ENCODE measurements at regions not wholly inside any gene's neighbourhood (a gene's known extent, or its start where the extent isn't known, plus 50 kb on each side); places are given as distances from the start of the nearest gene placed in this dataset.

DNA sequence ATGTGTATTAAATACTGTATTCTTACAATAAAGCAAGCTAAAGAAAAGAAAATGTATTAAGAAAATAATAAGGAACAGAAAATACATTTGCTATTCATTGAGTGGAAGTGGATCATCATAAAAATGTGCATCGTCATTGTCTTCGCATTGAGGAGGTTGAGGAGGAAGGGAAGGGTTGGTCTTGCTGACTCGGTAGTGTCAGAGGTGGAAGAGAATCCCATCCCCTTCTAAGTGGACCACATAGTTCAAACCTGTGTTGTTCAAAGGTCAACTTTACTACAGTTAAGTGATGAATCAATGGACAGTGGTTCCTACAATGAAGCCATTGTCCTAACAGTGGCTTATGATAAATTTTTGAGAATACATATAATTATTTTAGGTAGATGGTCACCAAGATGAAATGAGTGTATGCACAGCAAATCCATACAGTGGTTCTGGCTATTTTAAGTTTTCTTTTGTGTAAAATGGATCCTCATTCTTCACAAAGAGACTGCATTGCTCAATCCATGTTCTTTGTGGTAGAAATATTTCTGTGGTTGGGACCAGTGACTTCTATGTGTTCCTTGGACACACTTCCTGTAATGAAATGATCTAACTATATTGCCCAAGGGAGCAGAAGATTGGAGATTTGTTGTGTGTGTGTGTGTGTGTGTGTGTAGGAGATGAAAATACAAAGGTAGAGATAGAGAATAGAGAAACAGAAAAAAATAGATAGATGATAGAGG lies 556.4 kb upstream of the AMELY start:
- ChIA-PET POLR2A (no interaction called here), CTCF (no interaction called here)
- no peak for DNase-seq (ENCODE audit: extremely low spot score)
- TF ChIP-seq, protein P1, sequence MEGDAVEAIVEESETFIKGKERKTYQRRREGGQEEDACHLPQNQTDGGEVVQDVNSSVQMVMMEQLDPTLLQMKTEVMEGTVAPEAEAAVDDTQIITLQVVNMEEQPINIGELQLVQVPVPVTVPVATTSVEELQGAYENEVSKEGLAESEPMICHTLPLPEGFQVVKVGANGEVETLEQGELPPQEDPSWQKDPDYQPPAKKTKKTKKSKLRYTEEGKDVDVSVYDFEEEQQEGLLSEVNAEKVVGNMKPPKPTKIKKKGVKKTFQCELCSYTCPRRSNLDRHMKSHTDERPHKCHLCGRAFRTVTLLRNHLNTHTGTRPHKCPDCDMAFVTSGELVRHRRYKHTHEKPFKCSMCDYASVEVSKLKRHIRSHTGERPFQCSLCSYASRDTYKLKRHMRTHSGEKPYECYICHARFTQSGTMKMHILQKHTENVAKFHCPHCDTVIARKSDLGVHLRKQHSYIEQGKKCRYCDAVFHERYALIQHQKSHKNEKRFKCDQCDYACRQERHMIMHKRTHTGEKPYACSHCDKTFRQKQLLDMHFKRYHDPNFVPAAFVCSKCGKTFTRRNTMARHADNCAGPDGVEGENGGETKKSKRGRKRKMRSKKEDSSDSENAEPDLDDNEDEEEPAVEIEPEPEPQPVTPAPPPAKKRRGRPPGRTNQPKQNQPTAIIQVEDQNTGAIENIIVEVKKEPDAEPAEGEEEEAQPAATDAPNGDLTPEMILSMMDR (IDR thresholded peaks at IDR 0.05; ENCODE audit: control extremely low read depth, extremely low read depth, low read depth, missing control alignments): no peak

DNA sequence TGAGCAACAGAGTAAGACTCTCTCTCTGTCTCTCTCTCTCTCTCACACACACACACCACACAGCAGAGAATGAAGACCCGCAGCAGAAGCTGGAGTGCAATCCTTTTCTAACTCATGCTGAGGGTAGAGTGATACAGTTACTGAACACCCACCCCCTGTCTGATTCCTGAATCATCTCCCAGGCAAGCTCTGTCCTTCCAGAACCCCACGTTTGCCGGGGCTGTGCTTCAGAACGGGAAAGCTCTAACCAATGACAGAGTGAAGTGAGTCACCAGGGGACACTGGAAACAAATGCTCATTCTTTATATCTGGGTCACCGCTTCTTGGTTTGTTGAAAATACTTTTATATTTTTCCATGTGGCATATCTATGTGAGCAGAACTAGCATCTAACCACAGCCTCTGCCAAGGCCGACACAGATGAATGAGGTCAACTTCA lies 553.7 kb upstream of the AMELY start:
- TF ChIP-seq, protein P1 (IDR thresholded peaks at IDR 0.05; ENCODE audit: control extremely low read depth, extremely low read depth, low read depth, missing control alignments): no peak

DNA sequence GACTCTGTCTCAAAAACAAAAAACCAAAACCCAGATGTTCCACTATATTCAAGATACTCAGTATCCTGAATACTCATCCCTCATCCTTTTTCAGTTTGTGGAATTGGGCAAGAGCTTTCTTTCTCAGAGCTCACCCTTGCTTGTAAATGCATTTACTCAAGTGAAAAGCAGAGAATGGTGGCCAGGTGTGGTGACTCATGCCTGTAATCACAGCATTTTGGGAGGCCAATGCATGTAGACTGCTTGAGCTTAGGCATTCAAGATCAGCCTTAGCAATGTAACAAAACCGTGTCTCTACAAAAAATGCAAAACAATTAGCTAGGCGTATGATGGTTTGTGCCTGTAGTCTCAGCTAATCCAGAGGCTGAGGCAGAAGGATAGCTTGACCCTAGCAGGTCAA lies 553.2 kb upstream of the AMELY start:
- CTCF ChIA-PET: no interaction called here
- DNase-seq (ENCODE audit: extremely low spot score): no peak
- TF ChIP-seq, protein P1 (IDR thresholded peaks at IDR 0.05; ENCODE audit: control extremely low read depth, extremely low read depth, low read depth, missing control alignments): no peak
- POLR2A ChIA-PET: no interaction called here

More for the DNA sequence above, 553.7 kb upstream of the AMELY start:
- CTCF ChIA-PET: no interaction called here
- DNase-seq (ENCODE audit: extremely low spot score): no peak
- POLR2A ChIA-PET: no interaction called here

DNA sequence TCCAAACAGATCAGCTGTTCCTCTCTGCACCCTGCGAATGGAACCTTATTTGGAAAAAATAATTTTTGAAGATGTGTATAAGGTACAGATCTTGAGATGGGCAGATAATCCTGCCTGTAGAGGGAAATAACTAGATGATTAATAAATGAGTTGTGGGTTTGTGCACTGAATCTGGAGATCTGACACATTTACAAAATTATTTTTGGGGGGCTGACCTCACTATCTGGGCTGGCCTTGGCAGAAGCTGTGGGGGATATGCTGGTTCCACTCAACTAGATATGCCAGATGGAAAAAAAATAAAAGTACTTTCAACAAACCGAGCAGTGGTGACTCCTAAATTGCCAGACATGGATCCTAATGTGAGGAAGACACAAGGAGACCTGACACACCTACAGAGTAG lies 552.2 kb upstream of the AMELY start:
- TF ChIP-seq, protein P1 (IDR thresholded peaks at IDR 0.05; ENCODE audit: control extremely low read depth, extremely low read depth, low read depth, missing control alignments): no peak
- POLR2A ChIA-PET: no interaction called here
- CTCF ChIA-PET: no interaction called here
- DNase-seq (ENCODE audit: extremely low spot score): no peak

DNA sequence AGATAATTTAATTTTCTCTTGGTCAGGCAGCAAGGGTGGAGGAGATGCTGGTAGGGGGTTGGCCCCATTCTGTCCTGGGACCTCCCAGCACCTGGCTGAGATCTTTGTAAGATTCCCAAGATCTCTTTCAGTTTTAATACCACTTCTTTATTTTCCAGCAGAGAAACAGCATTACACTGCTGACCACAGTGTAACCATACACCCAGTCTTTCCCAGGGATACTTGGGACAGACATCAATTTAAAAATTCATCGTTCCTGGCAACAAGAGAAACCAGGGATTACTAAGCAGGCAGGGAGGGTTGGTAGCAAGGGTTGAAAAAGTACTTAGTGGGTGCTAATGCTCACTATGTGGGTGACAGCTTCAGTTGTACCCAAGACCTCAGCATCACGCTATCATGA lies 551.6 kb upstream of the AMELY start:
- ChIA-PET CTCF (no interaction called here), POLR2A (no interaction called here)
- DNase-seq (ENCODE audit: extremely low spot score): no peak
- TF ChIP-seq, protein P1 (IDR thresholded peaks at IDR 0.05; ENCODE audit: control extremely low read depth, extremely low read depth, low read depth, missing control alignments): no peak

DNA sequence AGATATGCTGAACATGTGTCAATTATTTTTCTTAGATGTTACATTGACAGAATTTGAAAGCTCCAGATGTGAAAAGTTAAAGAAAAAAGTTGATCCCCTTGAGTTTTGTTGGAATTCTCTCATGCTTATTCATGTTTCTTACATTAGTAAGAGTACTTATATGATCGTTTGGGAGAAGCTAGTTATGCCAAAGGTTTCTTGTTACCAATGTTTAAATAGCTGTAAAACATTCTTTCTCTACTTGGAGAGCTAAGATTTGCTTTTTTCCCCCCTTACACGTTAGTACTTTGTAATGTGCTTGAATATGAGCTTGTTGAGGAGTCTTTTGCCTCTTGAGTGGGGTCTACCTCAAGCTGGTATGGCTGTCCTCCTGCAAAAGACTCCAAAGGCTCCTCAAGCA lies 551.1 kb upstream of the AMELY start:
- DNase-seq (ENCODE audit: extremely low spot score): no peak
- POLR2A ChIA-PET: no interaction called here
- CTCF ChIA-PET: no interaction called here
- TF ChIP-seq, protein P1 (IDR thresholded peaks at IDR 0.05; ENCODE audit: control extremely low read depth, extremely low read depth, low read depth, missing control alignments): no peak

Data from GM10248 (cell line).